OCI-LY7 (cell line): ENCODE measurements at regions not wholly inside any gene's neighbourhood (a gene's known extent, or its start where the extent isn't known, plus 50 kb on each side); places are given as distances from the start of the nearest gene placed in this dataset.

Experiments used
- BruUV-seq: library from RNA; stranded (reverse); fragments of 400-500 nt; replicated peaks from 2 replicates; lab custom pipeline; 2021; lab: Mats Ljungman, UMichigan
- CTCF ChIA-PET: fragments of 300-600 bp; sonication (Branson Sonifier 250); formaldehyde crosslinking; loops from one replicate; lab custom pipeline; 2022; ENCODE audit warnings: antibody characterized with exemption; ENCODE audit not compliant: unreplicated experiment; lab: Charles Lee
- POLR2A ChIA-PET: fragments of 300-600 bp; sonication (Branson Sonifier 250); formaldehyde crosslinking; loops from one replicate; lab custom pipeline; 2022; ENCODE audit warnings: antibody characterized with exemption; lab: Charles Lee
- DNase-seq: peaks from one replicate; pipeline ENCODE4 v3.0.0-alpha.2; 2015; ENCODE audit warnings: low spot score
- H2AFZ ChIP-seq: fragments of 200-600 bp; sonication (generic), shearing (Covaris generic); 2 replicates; pipeline ENCODE4 v1.6.1; 2014; ENCODE audit warnings: mild to moderate bottlenecking, antibody characterized with exemption, low read length, moderate library complexity
- H3K27ac ChIP-seq: fragments of 200-600 bp; sonication (generic); 2 replicates; pipeline ENCODE4 v1.5.1; 2014; ENCODE audit warnings: mixed run types, low read depth, mild to moderate bottlenecking, moderate library complexity, low read length, inconsistent platforms; ENCODE audit not compliant: poor library complexity, severe bottlenecking
- H3K36me3 ChIP-seq: fragments of 200-600 bp; sonication (generic); 2 replicates; pipeline ENCODE4 v1.6.1; 2014; ENCODE audit warnings: mild to moderate bottlenecking, antibody characterized with exemption, low read length, moderate library complexity, mixed read lengths; ENCODE audit not compliant: insufficient read depth
- H3K4me1 ChIP-seq: fragments of 200-600 bp; sonication (generic); 2 replicates; pipeline ENCODE4 v1.5.1; 2014; ENCODE audit warnings: mild to moderate bottlenecking, low read length; ENCODE audit not compliant: insufficient read depth, poor library complexity, severe bottlenecking
- H3K4me2 ChIP-seq: fragments of 200-600 bp; sonication (generic); 2 replicates; pipeline ENCODE4 v1.6.1; 2014; ENCODE audit warnings: mild to moderate bottlenecking, low read length
- H3K4me3 ChIP-seq: fragments of 200-600 bp; sonication (generic); 2 replicates; pipeline ENCODE4 v1.5.1; 2014; ENCODE audit warnings: mild to moderate bottlenecking, low read depth, low read length; ENCODE audit not compliant: poor library complexity, severe bottlenecking
- H3K79me2 ChIP-seq: fragments of 200-600 bp; sonication (generic); 2 replicates; pipeline ENCODE4 v1.6.1; 2016; ENCODE audit warnings: low read depth, mild to moderate bottlenecking, low read length, moderate library complexity, mixed read lengths; ENCODE audit not compliant: insufficient read depth
- H3K9me2 ChIP-seq: fragments of 200-600 bp; sonication (generic); 2 replicates; pipeline ENCODE4 v1.6.1; 2016; ENCODE audit warnings: mild to moderate bottlenecking, low read length, mixed read lengths; ENCODE audit not compliant: insufficient read depth
- H3K9me3 ChIP-seq: fragments of 200-600 bp; sonication (generic); 2 replicates; pipeline ENCODE4 v1.6.1; 2014; ENCODE audit warnings: mild to moderate bottlenecking, mixed run types, low read length, mixed read lengths
- H4K20me1 ChIP-seq: fragments of 200-600 bp; sonication (generic); 2 replicates; pipeline ENCODE4 v1.6.1; 2014; ENCODE audit warnings: mild to moderate bottlenecking, antibody characterized with exemption, low read length, moderate library complexity, mixed read lengths; ENCODE audit not compliant: insufficient read depth
- CTCF ChIP-seq: fragments of 200-600 bp; sonication (generic); conservative IDR thresholded peaks from 2 replicates; pipeline ENCODE4 v1.5.1; 2014; ENCODE audit warnings: mild to moderate bottlenecking, antibody characterized with exemption, low read length, moderate library complexity, mixed read lengths
- EZH2phosphoT487 ChIP-seq: fragments of 200-600 bp; sonication (generic); IDR thresholded peaks from 2 replicates; pipeline ENCODE4 v1.6.1; 2018; ENCODE audit warnings: low read depth, borderline replicate concordance, mild to moderate bottlenecking, mixed run types, antibody characterized with exemption, low read length, moderate library complexity, mixed read lengths
- intact Hi-C: fragments of 100-400 bp; cut with micrococcal nuclease; formaldehyde crosslinking; loops from one replicate; pipeline ENCODE4 v1.10.0; 2022; ENCODE audit not compliant: unreplicated experiment

GRCh38 chr3:152636651-152637050 is 198.3 kb upstream of the P2RY1 start:
- TF ChIP-seq CTCF (no peak), EZH2phosphoT487 (no peak)
- no peaks in the 10 kb centered on the region for H3K36me3 ChIP-seq
- ChIA-PET POLR2A (interaction anchor here (1.1 kb wide), 1 partner anchor 159 kb away, joined by 3 read pairs; no protein-coding TSS in a partner anchor), CTCF (no interaction called here)
- no peak overlapping the region for H3K27ac ChIP-seq
- DNase-seq: no peak
- H3K4me1 ChIP-seq: no peaks in the 10 kb centered on the region
- no peak overlapping the region for H2AFZ ChIP-seq
- H3K79me2 ChIP-seq: no peaks in the 10 kb centered on the region
- no peaks in the 10 kb centered on the region for H4K20me1 ChIP-seq
- no peaks in the 10 kb centered on the region for H3K9me2 ChIP-seq
- BruUV-seq: no TSS peak
- H3K4me3 ChIP-seq: no peak overlapping the region
- intact Hi-C loops: no loop called here
- H3K4me2 ChIP-seq: no peak overlapping the region
- no peaks in the 10 kb centered on the region for H3K9me3 ChIP-seq

DNA sequence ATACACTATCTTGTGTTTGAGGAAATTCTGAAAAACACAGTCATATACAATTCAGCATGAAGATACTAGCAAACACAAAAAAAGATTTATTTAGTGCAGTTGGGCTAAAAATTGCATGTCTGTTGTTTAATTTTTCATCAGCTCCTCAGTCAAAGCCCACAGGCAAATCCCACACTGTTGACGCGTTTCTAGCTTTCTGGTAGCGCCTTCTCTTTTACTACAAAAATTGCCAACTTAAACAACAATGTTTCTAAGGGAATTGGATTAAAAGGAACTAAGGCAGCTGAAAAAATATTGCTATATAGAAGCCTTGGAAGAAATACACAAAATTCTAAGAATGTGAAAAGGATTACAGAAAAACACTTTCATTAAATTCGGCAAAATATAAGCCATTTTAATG is 196.7 kb upstream of the P2RY1 start:
- BruUV-seq: no TSS peak
- no peaks in the 10 kb centered on the region for H3K9me2 ChIP-seq
- H3K4me1 ChIP-seq: no peaks in the 10 kb centered on the region
- CTCF ChIA-PET: no interaction called here
- H3K79me2 ChIP-seq: no peaks in the 10 kb centered on the region
- H3K4me3 ChIP-seq: no peak overlapping the region
- no peak for TF ChIP-seq CTCF
- no peak for TF ChIP-seq EZH2phosphoT487
- intact Hi-C loops: no loop called here
- DNase-seq: no peak
- no peaks in the 10 kb centered on the region for H3K36me3 ChIP-seq
- POLR2A ChIA-PET: no interaction called here
- no peak overlapping the region for H3K27ac ChIP-seq
- H2AFZ ChIP-seq: no peak overlapping the region
- no peaks in the 10 kb centered on the region for H3K9me3 ChIP-seq
- H3K4me2 ChIP-seq: no peak overlapping the region
- H4K20me1 ChIP-seq: no peaks in the 10 kb centered on the region

- Histone ChIP-seq H3K9me2 (no peaks in the 10 kb centered on the region), H3K4me3 (no peak overlapping the region), H3K79me2 (no peaks in the 10 kb centered on the region), H3K4me2 (no peak overlapping the region), H3K27ac (no peak overlapping the region), H3K36me3 (no peaks in the 10 kb centered on the region), H3K4me1 (no peaks in the 10 kb centered on the region), H2AFZ (no peak overlapping the region), H3K9me3 (no peaks in the 10 kb centered on the region), H4K20me1 (no peaks in the 10 kb centered on the region)
- CTCF ChIA-PET: no interaction called here
- POLR2A ChIA-PET: interaction anchor here (0.6 kb wide), 1 partner anchor 1252 kb away, joined by 3 read pairs; no protein-coding TSS in a partner anchor
- no TSS peak for BruUV-seq
- DNase-seq: no peak
- intact Hi-C loops: no loop called here
- no peak for TF ChIP-seq CTCF
- TF ChIP-seq EZH2phosphoT487: no peak
Observed at GRCh38 chr3:152638707-152639450, 196.1 kb upstream of the P2RY1 start.
